ENCODE measurements at regions not wholly inside any gene's neighbourhood (a gene's known extent, or its start where the extent isn't known, plus 50 kb on each side); places are given as distances from the start of the nearest gene placed in this dataset.

DNA sequence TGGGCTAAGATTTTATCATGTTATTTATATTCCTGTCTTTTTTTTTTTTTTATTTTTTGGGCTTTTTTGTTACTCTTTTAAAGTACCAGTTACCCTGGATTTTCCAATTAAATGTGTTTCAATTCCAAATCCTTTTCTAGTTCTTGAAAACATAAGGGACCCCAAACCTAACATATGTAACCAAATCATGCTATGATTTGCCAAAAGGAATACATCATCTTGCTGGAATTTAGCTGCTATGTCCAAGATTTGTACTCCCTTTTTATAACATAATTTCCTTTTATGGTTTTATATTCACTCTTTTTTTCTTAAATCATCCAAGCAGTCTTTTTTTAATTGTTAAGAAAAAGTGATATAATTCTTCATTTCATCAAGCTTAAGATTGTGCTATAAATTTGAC is 60.9 kb upstream of the DSEL start:
- Histone ChIP-seq H3K36me3 (no peaks in the 10 kb centered on the region), H3K4me1 (no peaks in the 10 kb centered on the region), H3K27ac (no peak overlapping the region), H3K27me3 (no peaks in the 10 kb centered on the region), H3K9me3 (no peaks in the 10 kb centered on the region), H3K4me3 (no peak overlapping the region)
- TF ChIP-seq, protein P1, sequence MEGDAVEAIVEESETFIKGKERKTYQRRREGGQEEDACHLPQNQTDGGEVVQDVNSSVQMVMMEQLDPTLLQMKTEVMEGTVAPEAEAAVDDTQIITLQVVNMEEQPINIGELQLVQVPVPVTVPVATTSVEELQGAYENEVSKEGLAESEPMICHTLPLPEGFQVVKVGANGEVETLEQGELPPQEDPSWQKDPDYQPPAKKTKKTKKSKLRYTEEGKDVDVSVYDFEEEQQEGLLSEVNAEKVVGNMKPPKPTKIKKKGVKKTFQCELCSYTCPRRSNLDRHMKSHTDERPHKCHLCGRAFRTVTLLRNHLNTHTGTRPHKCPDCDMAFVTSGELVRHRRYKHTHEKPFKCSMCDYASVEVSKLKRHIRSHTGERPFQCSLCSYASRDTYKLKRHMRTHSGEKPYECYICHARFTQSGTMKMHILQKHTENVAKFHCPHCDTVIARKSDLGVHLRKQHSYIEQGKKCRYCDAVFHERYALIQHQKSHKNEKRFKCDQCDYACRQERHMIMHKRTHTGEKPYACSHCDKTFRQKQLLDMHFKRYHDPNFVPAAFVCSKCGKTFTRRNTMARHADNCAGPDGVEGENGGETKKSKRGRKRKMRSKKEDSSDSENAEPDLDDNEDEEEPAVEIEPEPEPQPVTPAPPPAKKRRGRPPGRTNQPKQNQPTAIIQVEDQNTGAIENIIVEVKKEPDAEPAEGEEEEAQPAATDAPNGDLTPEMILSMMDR (IDR thresholded peaks at IDR 0.05): no peak
- intact Hi-C loops (cut with DNase I): no loop called here
- DNase-seq (no peak), ATAC-seq (no peak)

DNA sequence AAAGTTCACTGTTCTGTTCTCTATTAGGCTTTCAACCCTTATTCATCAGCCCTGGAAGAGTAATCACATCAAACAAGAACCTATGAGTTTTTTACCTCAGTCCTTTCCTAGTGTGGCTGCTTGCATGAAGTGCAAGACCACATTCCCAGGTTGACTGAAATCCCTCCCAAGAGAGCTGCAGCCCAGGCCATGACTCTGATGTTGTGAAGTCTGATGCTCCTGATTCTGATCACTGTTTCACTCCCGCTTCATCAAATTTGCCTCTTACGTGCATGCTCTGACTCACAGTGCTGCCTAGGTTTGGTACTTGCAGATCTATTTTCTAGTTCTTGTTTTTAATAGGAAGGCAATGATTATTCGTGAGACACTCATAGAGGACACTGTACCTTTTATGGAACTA is 58.2 kb upstream of the DSEL start:
- no peaks in the 10 kb centered on the region for H3K4me1 ChIP-seq
- H3K27me3 ChIP-seq: no peaks in the 10 kb centered on the region
- H3K36me3 ChIP-seq: no peaks in the 10 kb centered on the region
- intact Hi-C loops (cut with DNase I): no loop called here
- H3K9me3 ChIP-seq: no peaks in the 10 kb centered on the region
- no peak overlapping the region for H3K4me3 ChIP-seq
- TF ChIP-seq, protein P1 (IDR thresholded peaks at IDR 0.05): no peak
- DNase-seq (no peak), ATAC-seq (no peak)
- no peak overlapping the region for H3K27ac ChIP-seq

DNA sequence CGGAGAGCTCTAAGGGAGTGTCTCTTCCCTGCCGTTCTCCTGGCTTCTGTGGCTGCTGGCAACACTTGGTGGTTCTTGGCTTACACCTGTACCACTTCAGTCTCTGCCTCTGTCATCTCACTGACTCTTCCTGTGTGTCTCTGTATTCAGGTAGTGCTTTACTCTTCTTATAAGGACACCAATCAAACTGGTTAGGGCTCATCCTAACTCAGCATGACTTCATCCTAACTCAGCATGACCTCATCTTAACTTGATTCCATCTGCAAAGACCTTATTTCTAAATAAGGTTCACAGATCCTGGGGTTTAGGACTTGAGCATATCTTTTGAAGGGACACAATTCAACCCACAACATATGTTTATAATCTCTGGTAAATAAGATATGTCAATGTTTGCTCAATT is 51.6 kb upstream of the DSEL start:
- Histone ChIP-seq H3K27me3 (no peaks in the 10 kb centered on the region), H3K27ac (no peak overlapping the region), H3K9me3 (no peaks in the 10 kb centered on the region), H3K36me3 (no peaks in the 10 kb centered on the region), H3K4me3 (no peak overlapping the region), H3K4me1 (no peaks in the 10 kb centered on the region)
- ATAC-seq (no peak), DNase-seq (no peak)
- TF ChIP-seq, protein P1 (IDR thresholded peaks at IDR 0.05): no peak
- intact Hi-C loops (cut with DNase I): no loop called here

Measured in left lung (tissue), 4 donors.